ENCODE measurements at regions not wholly inside any gene's neighbourhood (a gene's known extent, or its start where the extent isn't known, plus 50 kb on each side); places are given as distances from the start of the nearest gene placed in this dataset.

- no peak overlapping the region for H2BK15ac ChIP-seq (ENCODE audit: low read depth, low read length)
- peaks cover 43% of the 10 kb centered on the region for H3K27me3 ChIP-seq (ENCODE audit: control insufficient read depth, insufficient read depth, low read length)
- in situ Hi-C loops (cut with MboI; ENCODE audit: low sequenced_read_pairs): no loop called here
- H3K4ac ChIP-seq (ENCODE audit: low read depth, low read length): no peak overlapping the region
- intact Hi-C loops (cut with micrococcal nuclease): no loop called here
- H4K20me1 ChIP-seq (ENCODE audit: insufficient read depth, low read length): no peaks in the 10 kb centered on the region
- TF ChIP-seq RCOR1 (IDR thresholded peaks at IDR 0.05; ENCODE audit: insufficient replicate concordance, low read length) (no peak), CTCF (conservative IDR thresholded peaks at IDR 0.05; ENCODE audit: low read depth, low read length) (no peak), SMC3 (IDR thresholded peaks at IDR 0.05; ENCODE audit: low read depth, low read length) (no peak), CHD1 (IDR thresholded peaks at IDR 0.05; ENCODE audit: low read depth, low read length) (no peak), MXI1 (IDR thresholded peaks at IDR 0.05; ENCODE audit: borderline replicate concordance, low read depth, low read length) (no peak), MAZ (IDR thresholded peaks at IDR 0.05; ENCODE audit: borderline replicate concordance, low read depth, low read length) (no peak), FOS (IDR thresholded peaks at IDR 0.05; ENCODE audit: low read depth, low read length) (no peak), CEBPB (IDR thresholded peaks at IDR 0.05; ENCODE audit: low read depth, low read length) (no peak)
- H3K4me2 ChIP-seq (ENCODE audit: low read depth, low read length): no peak overlapping the region
- no peaks in the 10 kb centered on the region for H3K36me3 ChIP-seq (ENCODE audit: control insufficient read depth, insufficient read depth, low read length)
- H3K18ac ChIP-seq (ENCODE audit: low read depth, low read length): no peak overlapping the region
- no peak overlapping the region for H2BK120ac ChIP-seq (ENCODE audit: low read depth, low read length)
- ChIA-PET POLR2A (ENCODE audit: unreplicated experiment) (interaction anchor here (0.6 kb wide), 1 partner anchor 126 kb away, joined by 7 read pairs; no protein-coding TSS in a partner anchor), CTCF (no interaction called here)
- no peaks in the 10 kb centered on the region for H3K9me1 ChIP-seq (ENCODE audit: insufficient read depth, low read length)
- no peak overlapping the region for H2BK20ac ChIP-seq (ENCODE audit: low read depth, low read length)
- no peak overlapping the region for H2BK5ac ChIP-seq (ENCODE audit: low read depth, low read length, poor library complexity, severe bottlenecking)
- H3K4me1 ChIP-seq (ENCODE audit: control insufficient read depth, insufficient read depth, low read length): no peaks in the 10 kb centered on the region
- no TSS peak for BruUV-seq (replicated peaks)
- dilution Hi-C loops (cut with HindIII; ENCODE audit: low sequenced_read_pairs, unreplicated experiment): no loop called here
- no peak for DNase-seq
- H3K4me3 ChIP-seq (ENCODE audit: insufficient read depth, low read depth, low read length): no peak overlapping the region
- H4K8ac ChIP-seq (ENCODE audit: low read depth in 2 of 2, low read length in 2 of 2): no peak overlapping the region
- H2AFZ ChIP-seq (replicated peaks; ENCODE audit: low read length, poor library complexity): no peak overlapping the region
- H3K14ac ChIP-seq (replicated peaks; ENCODE audit: low read depth, low read length): no peak overlapping the region
- H3K27ac ChIP-seq (ENCODE audit: insufficient read depth, low read length): no peak overlapping the region
- no peak overlapping the region for H3K56ac ChIP-seq (ENCODE audit: extremely low read depth, insufficient read depth, low read length)
- H2AK9ac ChIP-seq (replicated peaks; ENCODE audit: low read depth, low read length, poor library complexity): no peak overlapping the region
- H4K91ac ChIP-seq (ENCODE audit: insufficient read depth, low read depth, low read length): no peak overlapping the region
- ATAC-seq (ENCODE audit: low read depth): no peak
- H3K79me1 ChIP-seq (ENCODE audit: low read depth in 1 of 2, low read length in 2 of 2): no peaks in the 10 kb centered on the region
- WGBS, 2 experiments (ENCODE audit: extremely low coverage in 2 of 2, insufficient read length in 1 of 2): 40% methylated on average over 2 of the region's 12 CpGs; no CpG with 5 or more reads in 1 of the 2 experiments
- no peak overlapping the region for H3K23ac ChIP-seq (ENCODE audit: low read depth, low read length)
- no peak overlapping the region for H2AK5ac ChIP-seq (ENCODE audit: low read depth, low read length)
- H3K9ac ChIP-seq (ENCODE audit: low read depth, low read length): no peak overlapping the region
- H4K5ac ChIP-seq (ENCODE audit: low read depth, low read length): no peak overlapping the region
- H3K9me3 ChIP-seq (ENCODE audit: control insufficient read depth, insufficient read depth, low read length): no peaks in the 10 kb centered on the region
These were observed 75.5 kb upstream of the GATA6 start for GRCh38 chr18:22093731-22094357.

All from IMR-90 (cell line).